ENCODE measurements at regions not wholly inside any gene's neighbourhood (a gene's known extent, or its start where the extent isn't known, plus 50 kb on each side); places are given as distances from the start of the nearest gene placed in this dataset.

GRCh38 chr18:57965246-57965645, 78.8 kb upstream of the NEDD4L start:
- Histone ChIP-seq H3K4me1 (ENCODE audit: control insufficient read depth in 4 of 4, insufficient read depth in 4 of 4, low read length in 3 of 4) (no peaks in the 10 kb centered on the region), H3K4me3 (ENCODE audit: low read depth in 1 of 3, low read length in 3 of 3) (no peak overlapping the region), H3K27ac (ENCODE audit: low read depth in 1 of 2, low read length in 2 of 2) (no peak overlapping the region), H3K9me3 (ENCODE audit: control insufficient read depth in 4 of 4, low read length in 3 of 4) (no peaks in the 10 kb centered on the region), H3K27me3 (ENCODE audit: control insufficient read depth in 4 of 4, insufficient read depth in 4 of 4, low read length in 3 of 4) (no peaks in the 10 kb centered on the region), H3K36me3 (ENCODE audit: control insufficient read depth in 4 of 4, insufficient read depth in 3 of 4, low read depth in 1 of 4, low read length in 3 of 4) (no peaks in the 10 kb centered on the region), H3K9ac (ENCODE audit: low read depth in 1 of 2, low read length in 2 of 2) (no peak overlapping the region)
- WGBS = 86% methylated on average over 6 of the region's 6 CpGs
- DNase-seq (ENCODE audit: low spot score) = no peak
- no peak for TF ChIP-seq TAF1 (conservative IDR thresholded peaks at IDR 0.05)
- TF ChIP-seq RXRA (IDR thresholded peaks at IDR 0.05) = no peak
- no peak for TF ChIP-seq HNF4G (IDR thresholded peaks at IDR 0.05)
- no peak for TF ChIP-seq RAD21 (IDR thresholded peaks at IDR 0.05)

DNA sequence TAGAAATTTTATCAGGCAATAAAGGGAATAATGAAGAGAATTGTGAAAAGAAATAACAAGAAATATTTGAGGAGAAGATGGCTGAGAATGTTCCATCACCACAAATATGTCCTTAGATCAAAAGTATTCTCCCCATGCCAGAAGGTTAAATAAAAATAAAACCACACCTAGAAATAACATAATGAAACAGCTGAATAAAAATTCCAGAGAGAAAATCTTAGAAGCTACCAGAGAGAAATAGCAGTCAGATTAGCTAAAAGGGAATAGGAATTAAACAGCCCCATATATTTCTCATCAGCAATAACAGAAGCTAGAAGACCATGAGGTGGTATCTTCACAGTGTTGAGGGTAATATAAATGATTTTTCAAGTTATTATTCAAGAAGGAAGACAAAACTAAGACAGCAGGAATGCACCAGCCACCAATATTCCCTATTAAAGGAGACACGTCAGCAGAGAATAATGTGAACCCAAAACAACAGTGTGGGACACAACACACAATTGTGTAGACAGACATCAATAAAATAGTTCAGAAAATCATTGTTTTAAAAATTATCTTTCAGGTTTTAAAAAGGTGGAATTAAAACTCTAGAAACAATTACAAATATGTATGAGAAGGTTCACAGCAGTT, 82.0 kb upstream of the NEDD4L start:
- no peak for DNase-seq (ENCODE audit: low spot score)
- no peaks in the 10 kb centered on the region for H3K27me3 ChIP-seq (ENCODE audit: control insufficient read depth in 4 of 4, insufficient read depth in 4 of 4, low read length in 3 of 4)
- no peaks in the 10 kb centered on the region for H3K36me3 ChIP-seq (ENCODE audit: control insufficient read depth in 4 of 4, insufficient read depth in 3 of 4, low read depth in 1 of 4, low read length in 3 of 4)
- H3K9ac ChIP-seq (ENCODE audit: low read depth in 1 of 2, low read length in 2 of 2) = no peak overlapping the region
- no peaks in the 10 kb centered on the region for H3K9me3 ChIP-seq (ENCODE audit: control insufficient read depth in 4 of 4, low read length in 3 of 4)
- H3K4me1 ChIP-seq (ENCODE audit: control insufficient read depth in 4 of 4, insufficient read depth in 4 of 4, low read length in 3 of 4) = no peaks in the 10 kb centered on the region
- TF ChIP-seq FOXA2 (IDR thresholded peaks at IDR 0.05) = no peak
- TF ChIP-seq, protein P1, sequence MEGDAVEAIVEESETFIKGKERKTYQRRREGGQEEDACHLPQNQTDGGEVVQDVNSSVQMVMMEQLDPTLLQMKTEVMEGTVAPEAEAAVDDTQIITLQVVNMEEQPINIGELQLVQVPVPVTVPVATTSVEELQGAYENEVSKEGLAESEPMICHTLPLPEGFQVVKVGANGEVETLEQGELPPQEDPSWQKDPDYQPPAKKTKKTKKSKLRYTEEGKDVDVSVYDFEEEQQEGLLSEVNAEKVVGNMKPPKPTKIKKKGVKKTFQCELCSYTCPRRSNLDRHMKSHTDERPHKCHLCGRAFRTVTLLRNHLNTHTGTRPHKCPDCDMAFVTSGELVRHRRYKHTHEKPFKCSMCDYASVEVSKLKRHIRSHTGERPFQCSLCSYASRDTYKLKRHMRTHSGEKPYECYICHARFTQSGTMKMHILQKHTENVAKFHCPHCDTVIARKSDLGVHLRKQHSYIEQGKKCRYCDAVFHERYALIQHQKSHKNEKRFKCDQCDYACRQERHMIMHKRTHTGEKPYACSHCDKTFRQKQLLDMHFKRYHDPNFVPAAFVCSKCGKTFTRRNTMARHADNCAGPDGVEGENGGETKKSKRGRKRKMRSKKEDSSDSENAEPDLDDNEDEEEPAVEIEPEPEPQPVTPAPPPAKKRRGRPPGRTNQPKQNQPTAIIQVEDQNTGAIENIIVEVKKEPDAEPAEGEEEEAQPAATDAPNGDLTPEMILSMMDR (IDR thresholded peaks at IDR 0.05; ENCODE audit: low read depth, low read length, missing input control) = no peak
- TF ChIP-seq RXRA (IDR thresholded peaks at IDR 0.05) = no peak
- no peak for TF ChIP-seq TAF1 (conservative IDR thresholded peaks at IDR 0.05)
- TF ChIP-seq RAD21 (IDR thresholded peaks at IDR 0.05) = no peak
- TF ChIP-seq MAX (IDR thresholded peaks at IDR 0.05) = no peak
- TF ChIP-seq ZBTB33 (IDR thresholded peaks at IDR 0.05) = no peak
- TF ChIP-seq EGR1 (IDR thresholded peaks at IDR 0.05; ENCODE audit: low read depth in 2 of 2) = no peak
- TF ChIP-seq REST (IDR thresholded peaks at IDR 0.05) = no peak
- TF ChIP-seq HNF4A (conservative IDR thresholded peaks at IDR 0.05) = no peak
- no peak for TF ChIP-seq FOXA1 (IDR thresholded peaks at IDR 0.05)
- no peak for TF ChIP-seq NR2F2 (IDR thresholded peaks at IDR 0.05)
- no peak for TF ChIP-seq HNF4G (IDR thresholded peaks at IDR 0.05)
- TF ChIP-seq JUND (IDR thresholded peaks at IDR 0.05) = no peak
- TF ChIP-seq, protein P2, sequence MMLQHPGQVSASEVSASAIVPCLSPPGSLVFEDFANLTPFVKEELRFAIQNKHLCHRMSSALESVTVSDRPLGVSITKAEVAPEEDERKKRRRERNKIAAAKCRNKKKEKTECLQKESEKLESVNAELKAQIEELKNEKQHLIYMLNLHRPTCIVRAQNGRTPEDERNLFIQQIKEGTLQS (IDR thresholded peaks at IDR 0.05) = no peak
- TF ChIP-seq SP1 (IDR thresholded peaks at IDR 0.05) = no peak
- no peak for TF ChIP-seq YY1 (IDR thresholded peaks at IDR 0.05)
- 96% methylated on average over 1 of the region's 1 CpG for WGBS
- H3K4me3 ChIP-seq (ENCODE audit: low read depth in 1 of 3, low read length in 3 of 3) = no peak overlapping the region
- H3K27ac ChIP-seq (ENCODE audit: low read depth in 1 of 2, low read length in 2 of 2) = no peak overlapping the region

Measured in liver (tissue), 8 donors.